Activated T-helper 1 cell treated with anti-CD3 and anti-CD28 coated beads, Interleukin-12 subunit alpha, Interleukin-12 subunit beta, Interleukin-2, Interleukin-4 antibody, amounts not matched to agents 30 ng/mL and 10 ng/mL and 1 ng/mL, durations not matched to agents 14 hours and 24 hours and 36 hours (primary cell): ENCODE measurements at regions not wholly inside any gene's neighbourhood (a gene's known extent, or its start where the extent isn't known, plus 50 kb on each side); places are given as distances from the start of the nearest gene placed in this dataset.

ENCODE experiments used
- DNase-seq: peaks from one replicate; pipeline ENCODE4 v3.0.0; 2021; ENCODE audit warnings: low spot score
- H3K27ac Mint-ChIP-seq: one replicate; pipeline ENCODE4 v1.8.0; 2021; ENCODE audit warnings: mild to moderate bottlenecking, mixed read lengths
- H3K27me3 Mint-ChIP-seq: one replicate; pipeline ENCODE4 v1.8.0; 2022; ENCODE audit warnings: mild to moderate bottlenecking, moderate library complexity, mixed read lengths; ENCODE audit not compliant: insufficient read depth
- H3K36me3 Mint-ChIP-seq: one replicate; pipeline ENCODE4 v1.8.0; 2021; ENCODE audit warnings: low read depth, mixed read lengths
- H3K4me1 Mint-ChIP-seq: one replicate; pipeline ENCODE4 v1.8.0; 2021; ENCODE audit warnings: low read depth, mixed read lengths
- H3K4me3 Mint-ChIP-seq: one replicate; pipeline ENCODE4 v1.8.0; 2021; ENCODE audit warnings: mild to moderate bottlenecking, moderate library complexity, mixed read lengths
- H3K9me3 Mint-ChIP-seq: one replicate; pipeline ENCODE4 v1.8.0; 2021; ENCODE audit warnings: mixed read lengths
- intact Hi-C: fragments of 100-400 bp; cut with micrococcal nuclease; formaldehyde crosslinking; loops from one replicate; pipeline ENCODE4 v1.15.1; 2024

GRCh38 chr22:48516571-48516970 lies 1311.1 kb downstream of the BRD1 start:
- no peak for DNase-seq
- no peak overlapping the region for H3K4me3 Mint-ChIP-seq
- H3K9me3 Mint-ChIP-seq: no peaks in the 10 kb centered on the region
- intact Hi-C loops: no loop called here
- no peaks in the 10 kb centered on the region for H3K4me1 Mint-ChIP-seq
- no peaks in the 10 kb centered on the region for H3K27me3 Mint-ChIP-seq
- no peak overlapping the region for H3K27ac Mint-ChIP-seq
- no peaks in the 10 kb centered on the region for H3K36me3 Mint-ChIP-seq

- DNase-seq: no peak
- Mint-ChIP-seq H3K27ac (no peak overlapping the region), H3K4me3 (no peak overlapping the region), H3K27me3 (no peaks in the 10 kb centered on the region), H3K36me3 (no peaks in the 10 kb centered on the region), H3K9me3 (no peaks in the 10 kb centered on the region), H3K4me1 (no peaks in the 10 kb centered on the region)
- intact Hi-C loops: no loop called here
Observed at GRCh38 chr22:48515571-48516200, 1312.0 kb downstream of the BRD1 start.

GRCh38 chr22:48513929-48514328 lies 1313.7 kb downstream of the BRD1 start:
- Mint-ChIP-seq H3K4me1 (no peaks in the 10 kb centered on the region), H3K4me3 (no peak overlapping the region), H3K27me3 (no peaks in the 10 kb centered on the region), H3K36me3 (no peaks in the 10 kb centered on the region), H3K9me3 (no peaks in the 10 kb centered on the region), H3K27ac (no peak overlapping the region)
- intact Hi-C loops: no loop called here
- DNase-seq: no peak

GRCh38 chr22:48513446-48513845 lies 1314.2 kb downstream of the BRD1 start:
- intact Hi-C loops: no loop called here
- Mint-ChIP-seq H3K27ac (no peak overlapping the region), H3K4me1 (no peaks in the 10 kb centered on the region), H3K9me3 (no peaks in the 10 kb centered on the region), H3K27me3 (no peaks in the 10 kb centered on the region), H3K4me3 (no peak overlapping the region), H3K36me3 (no peaks in the 10 kb centered on the region)
- no peak for DNase-seq

GRCh38 chr22:48511781-48512327 lies 1315.8 kb downstream of the BRD1 start:
- Mint-ChIP-seq H3K9me3 (no peaks in the 10 kb centered on the region), H3K27me3 (no peaks in the 10 kb centered on the region), H3K4me3 (no peak overlapping the region), H3K4me1 (no peaks in the 10 kb centered on the region), H3K36me3 (no peaks in the 10 kb centered on the region), H3K27ac (no peak overlapping the region)
- intact Hi-C loops: no loop called here
- no peak for DNase-seq

GRCh38 chr22:48511211-48511610 lies 1316.5 kb downstream of the BRD1 start:
- Mint-ChIP-seq H3K27me3 (no peaks in the 10 kb centered on the region), H3K4me3 (no peak overlapping the region), H3K9me3 (no peaks in the 10 kb centered on the region), H3K4me1 (no peaks in the 10 kb centered on the region), H3K27ac (no peak overlapping the region), H3K36me3 (no peaks in the 10 kb centered on the region)
- DNase-seq: no peak
- intact Hi-C loops: no loop called here

- H3K4me1 Mint-ChIP-seq: no peaks in the 10 kb centered on the region
- H3K27ac Mint-ChIP-seq: no peak overlapping the region
- no peaks in the 10 kb centered on the region for H3K27me3 Mint-ChIP-seq
- no peaks in the 10 kb centered on the region for H3K9me3 Mint-ChIP-seq
- intact Hi-C loops: no loop called here
- DNase-seq: no peak
- H3K36me3 Mint-ChIP-seq: no peaks in the 10 kb centered on the region
- H3K4me3 Mint-ChIP-seq: no peak overlapping the region
Observed at GRCh38 chr22:48510599-48510998, 1317.1 kb downstream of the BRD1 start.

- no peak overlapping the region for H3K27ac Mint-ChIP-seq
- intact Hi-C loops: no loop called here
Observed at GRCh38 chr22:48507595-48508350, 1319.9 kb downstream of the BRD1 start.

GRCh38 chr22:48507171-48507570 lies 1320.5 kb downstream of the BRD1 start:
- Mint-ChIP-seq H3K4me1 (no peaks in the 10 kb centered on the region), H3K27me3 (no peaks in the 10 kb centered on the region), H3K9me3 (no peaks in the 10 kb centered on the region), H3K36me3 (no peaks in the 10 kb centered on the region), H3K27ac (no peak overlapping the region), H3K4me3 (no peak overlapping the region)
- intact Hi-C loops: no loop called here
- no peak for DNase-seq

More at GRCh38 chr22:48507595-48508350, 1319.9 kb downstream of the BRD1 start:
- no peaks in the 10 kb centered on the region for H3K27me3 Mint-ChIP-seq
- no peaks in the 10 kb centered on the region for H3K4me1 Mint-ChIP-seq
- DNase-seq: no peak
- no peak overlapping the region for H3K4me3 Mint-ChIP-seq
- no peaks in the 10 kb centered on the region for H3K36me3 Mint-ChIP-seq
- H3K9me3 Mint-ChIP-seq: no peaks in the 10 kb centered on the region

- Mint-ChIP-seq H3K27ac (no peak overlapping the region), H3K36me3 (no peaks in the 10 kb centered on the region), H3K27me3 (no peaks in the 10 kb centered on the region)
Observed at GRCh38 chr22:48506506-48507145, 1321.0 kb downstream of the BRD1 start.

GRCh38 chr22:48505891-48506290 lies 1321.8 kb downstream of the BRD1 start:
- no peaks in the 10 kb centered on the region for H3K36me3 Mint-ChIP-seq
- no peak overlapping the region for H3K4me3 Mint-ChIP-seq
- H3K4me1 Mint-ChIP-seq: no peaks in the 10 kb centered on the region
- no peak overlapping the region for H3K27ac Mint-ChIP-seq
- DNase-seq: no peak
- intact Hi-C loops: no loop called here
- H3K27me3 Mint-ChIP-seq: no peaks in the 10 kb centered on the region
- H3K9me3 Mint-ChIP-seq: no peaks in the 10 kb centered on the region

More at GRCh38 chr22:48506506-48507145, 1321.0 kb downstream of the BRD1 start:
- H3K9me3 Mint-ChIP-seq: no peaks in the 10 kb centered on the region
- H3K4me1 Mint-ChIP-seq: no peaks in the 10 kb centered on the region
- no peak for DNase-seq
- H3K4me3 Mint-ChIP-seq: no peak overlapping the region
- intact Hi-C loops: no loop called here

- no peak for DNase-seq
- intact Hi-C loops: no loop called here
- Mint-ChIP-seq H3K4me3 (no peak overlapping the region), H3K4me1 (no peaks in the 10 kb centered on the region), H3K36me3 (no peaks in the 10 kb centered on the region), H3K9me3 (no peaks in the 10 kb centered on the region), H3K27ac (no peak overlapping the region), H3K27me3 (no peaks in the 10 kb centered on the region)
Observed at GRCh38 chr22:48504519-48505140, 1323.0 kb downstream of the BRD1 start.

GRCh38 chr22:48503876-48504275 lies 1323.8 kb downstream of the BRD1 start:
- no peaks in the 10 kb centered on the region for H3K4me1 Mint-ChIP-seq
- no peak for DNase-seq
- H3K27me3 Mint-ChIP-seq: no peaks in the 10 kb centered on the region
- no peaks in the 10 kb centered on the region for H3K9me3 Mint-ChIP-seq
- intact Hi-C loops: no loop called here
- H3K27ac Mint-ChIP-seq: no peak overlapping the region
- no peaks in the 10 kb centered on the region for H3K36me3 Mint-ChIP-seq
- H3K4me3 Mint-ChIP-seq: no peak overlapping the region
